ENCODE measurements at regions not wholly inside any gene's neighbourhood (a gene's known extent, or its start where the extent isn't known, plus 50 kb on each side); places are given as distances from the start of the nearest gene placed in this dataset.

- TF ChIP-seq SP1 (IDR thresholded peaks at IDR 0.05) (no peak), FOXK2 (IDR thresholded peaks at IDR 0.05) (no peak), BHLHE40 (IDR thresholded peaks at IDR 0.05; ENCODE audit: borderline replicate concordance) (no peak), SUZ12 (IDR thresholded peaks at IDR 0.05) (no peak), ARNT (IDR thresholded peaks at IDR 0.05) (no peak), PKNOX1 (IDR thresholded peaks at IDR 0.05) (no peak)
Measured at GRCh38 chr2:223324402-223324801, 272.4 kb downstream of the KCNE4 start.

All from HEK293T (cell line).